Right lobe of liver (tissue), 6 donors: ENCODE measurements at regions not wholly inside any gene's neighbourhood (a gene's known extent, or its start where the extent isn't known, plus 50 kb on each side); places are given as distances from the start of the nearest gene placed in this dataset.
A peak's percentile ranks its signal among the peaks of the same experiment; 100 is the strongest.

Experiments used
- ATAC-seq, 4 donors: fragments of 200-7000 bp; cut with Tn5 transposase; one replicate each; pipeline ENCODE4 v1.9.1; 2020; ENCODE audit warnings: mild to moderate bottlenecking in 4 of 4, moderate library complexity in 4 of 4
- DNase-seq, 3 donors: peaks; one replicate each; pipeline ENCODE4 v3.0.0-alpha.2; 2020
- H3K27ac ChIP-seq, 3 donors: fragments of 200-600 bp; one replicate each; pipeline ENCODE4 v1.8.0; 2022
- H3K27me3 ChIP-seq, 2 donors: fragments of 200-600 bp; one replicate each; pipeline ENCODE4 v1.8.0; 2022
- H3K36me3 ChIP-seq, 4 donors: fragments of 200-600 bp; sonication (generic) in 1 of 4; one replicate each; pipeline versions ENCODE4 v1.5.1 to v1.8.0; 2017 to 2022; ENCODE audit warnings: control low read depth in 1 of 4
- H3K4me1 ChIP-seq, 4 donors: fragments of 200-600 bp; sonication (generic) in 1 of 4; one replicate each; pipeline versions ENCODE4 v1.5.1 to v1.8.0; 2017 to 2022; ENCODE audit warnings: control low read depth in 1 of 4
- H3K4me3 ChIP-seq, 3 donors: fragments of 200-600 bp; one replicate each; pipeline ENCODE4 v1.8.0; 2022
- H3K9me3 ChIP-seq, 4 donors: fragments of 200-600 bp; sonication (generic) in 1 of 4; one replicate each; pipeline versions ENCODE4 v1.5.1 to v1.8.0; 2017 to 2022; ENCODE audit warnings: control low read depth in 1 of 4
- POLR2A ChIP-seq: fragments of 450-650 bp; IDR thresholded peaks from one replicate; pipeline ENCODE4 v1.6.1; 2017; ENCODE audit warnings: antibody characterized with exemption, mild to moderate bottlenecking
- WGBS: methylation state at CpG from one replicate; pipeline ENCODE4 v1.1.6; 2018; ENCODE audit warnings: low coverage, low lambda C conversion rate; ENCODE audit not compliant: insufficient coverage; ENCODE audit errors: missing lambda C conversion rate; 5-methylcytosine and 5-hydroxymethylcytosine counted together
- intact Hi-C, 2 donors: fragments of 100-400 bp; cut with DNase I; formaldehyde crosslinking; loops; one replicate each; pipeline versions ENCODE4 v1.11.2 to v1.14.1; 2022
- TF ChIP-seq, protein P1 (sequence below), 4 donors: fragments of 200-600 bp in 3 of 4; fragments of 450-650 bp in 1 of 4; IDR thresholded peaks; one replicate each; pipeline versions ENCODE4 v1.5.1 to v1.8.0; 2016 to 2022; ENCODE audit warnings: antibody characterized with exemption in 4 of 4, mild to moderate bottlenecking in 2 of 4
- donor health status: DM: no; HTN: yes; CAD: no.
- donor health status: DM: no; HTN: no; CAD: no.
- donor health status: DM: no; HTN: no; CAD: no.
- donor health status: DM: no; HTN: yes; CAD: no.
- donor health status: DM: no; HTN: yes; CAD: no.

DNA sequence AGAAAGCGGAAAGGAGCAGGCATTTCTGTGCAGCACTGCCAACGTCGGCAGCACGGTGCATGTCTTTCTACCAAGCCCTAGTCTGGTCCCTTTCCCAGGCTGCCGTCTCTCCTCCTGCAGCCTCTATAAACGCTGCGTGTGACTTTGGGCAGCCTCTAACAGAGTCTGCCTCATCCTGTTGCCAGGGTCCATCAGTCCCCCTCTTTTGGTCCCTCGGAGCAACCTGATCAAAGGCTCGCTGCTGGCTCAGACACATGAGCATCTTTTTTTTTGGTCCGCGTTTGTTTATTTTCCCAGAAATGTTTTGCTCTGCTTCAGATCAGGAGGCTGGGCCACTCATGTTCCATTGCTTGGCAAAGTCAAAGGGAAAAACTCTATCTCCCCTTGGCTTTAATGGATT, 166.8 kb upstream of the CST7 start:
- H3K27me3 ChIP-seq: no peaks in the 10 kb centered on the region
- 67% methylated on average over 8 of the region's 11 CpGs for WGBS

DNA sequence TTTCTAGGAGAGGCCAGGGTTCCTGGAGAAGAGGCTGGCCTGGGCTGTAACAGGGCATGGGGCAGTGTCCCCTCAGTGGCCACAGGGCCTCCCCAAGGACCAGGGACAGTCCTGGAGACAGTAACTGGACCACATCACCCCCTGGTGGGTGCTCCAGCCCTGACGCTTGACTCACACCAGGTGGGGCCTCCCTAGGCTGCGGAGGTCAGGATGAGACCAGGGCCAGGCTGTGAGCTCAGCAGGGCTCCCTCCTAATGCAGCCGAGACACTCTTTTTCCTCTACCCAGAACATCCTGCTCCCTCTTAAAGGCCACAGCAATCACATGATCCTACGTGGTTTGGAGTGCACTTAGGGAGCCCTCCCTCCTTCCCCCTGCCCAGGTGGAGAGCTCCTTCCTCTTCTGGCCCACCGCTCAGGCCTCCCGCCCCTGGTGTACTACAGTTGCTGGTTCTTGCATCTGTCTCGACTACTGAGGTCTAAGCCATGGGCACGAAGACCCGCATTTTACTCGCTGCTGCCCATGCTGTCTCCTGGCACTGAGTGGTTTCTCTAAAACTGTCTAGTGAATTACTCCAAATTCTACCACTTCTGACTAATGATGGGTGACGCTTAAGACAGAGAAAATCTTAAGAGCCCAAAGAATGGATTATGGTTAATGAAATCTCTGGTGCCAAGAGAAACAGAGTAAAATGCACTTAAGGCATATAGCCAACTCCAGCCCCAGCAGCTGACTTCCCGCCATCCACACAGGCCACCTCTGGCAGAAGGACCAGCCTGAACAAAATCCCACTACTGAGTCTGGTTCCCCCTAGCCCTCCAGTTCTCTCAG, 166.1 kb upstream of the CST7 start:
- DNase-seq: no peak
- intact Hi-C loops: loop anchor here in 1 of 2 donors (5.0 kb wide), 1 partner anchor 621 kb away; no protein-coding TSS in a partner anchor

More for the DNA sequence above, 166.8 kb upstream of the CST7 start:
- DNase-seq (peak in 1 of 3 donors; percentile 16), ATAC-seq (no peak)
- H3K4me3 ChIP-seq: no peak overlapping the region
- intact Hi-C loops: loop anchor here in 1 of 2 donors (5.0 kb wide), 1 partner anchor 620 kb away; no protein-coding TSS in a partner anchor
- TF ChIP-seq, protein P1, sequence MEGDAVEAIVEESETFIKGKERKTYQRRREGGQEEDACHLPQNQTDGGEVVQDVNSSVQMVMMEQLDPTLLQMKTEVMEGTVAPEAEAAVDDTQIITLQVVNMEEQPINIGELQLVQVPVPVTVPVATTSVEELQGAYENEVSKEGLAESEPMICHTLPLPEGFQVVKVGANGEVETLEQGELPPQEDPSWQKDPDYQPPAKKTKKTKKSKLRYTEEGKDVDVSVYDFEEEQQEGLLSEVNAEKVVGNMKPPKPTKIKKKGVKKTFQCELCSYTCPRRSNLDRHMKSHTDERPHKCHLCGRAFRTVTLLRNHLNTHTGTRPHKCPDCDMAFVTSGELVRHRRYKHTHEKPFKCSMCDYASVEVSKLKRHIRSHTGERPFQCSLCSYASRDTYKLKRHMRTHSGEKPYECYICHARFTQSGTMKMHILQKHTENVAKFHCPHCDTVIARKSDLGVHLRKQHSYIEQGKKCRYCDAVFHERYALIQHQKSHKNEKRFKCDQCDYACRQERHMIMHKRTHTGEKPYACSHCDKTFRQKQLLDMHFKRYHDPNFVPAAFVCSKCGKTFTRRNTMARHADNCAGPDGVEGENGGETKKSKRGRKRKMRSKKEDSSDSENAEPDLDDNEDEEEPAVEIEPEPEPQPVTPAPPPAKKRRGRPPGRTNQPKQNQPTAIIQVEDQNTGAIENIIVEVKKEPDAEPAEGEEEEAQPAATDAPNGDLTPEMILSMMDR (IDR thresholded peaks at IDR 0.05): no peak
- TF ChIP-seq POLR2A: no peak
- H3K36me3 ChIP-seq: no peaks in the 10 kb centered on the region
- H3K27ac ChIP-seq: no peak overlapping the region
- no peaks in the 10 kb centered on the region for H3K4me1 ChIP-seq
- H3K9me3 ChIP-seq: no peaks in the 10 kb centered on the region

GRCh38 chr20:24783631-24784492, 165.2 kb upstream of the CST7 start:
- no peak for TF ChIP-seq POLR2A
- TF ChIP-seq, protein P1 (IDR thresholded peaks at IDR 0.05): no peak
- Histone ChIP-seq H3K4me1 (no peaks in the 10 kb centered on the region), H3K4me3 (no peak overlapping the region), H3K36me3 (no peaks in the 10 kb centered on the region), H3K27ac (no peak overlapping the region), H3K9me3 (no peaks in the 10 kb centered on the region), H3K27me3 (no peaks in the 10 kb centered on the region)
- intact Hi-C loops: loop anchor here in 1 of 2 donors (5.0 kb wide), 1 partner anchor 622 kb away; no protein-coding TSS in a partner anchor
- DNase-seq: no peak
- 43% methylated on average over 4 of the region's 9 CpGs for WGBS
- ATAC-seq: peak in 1 of 4 donors; percentile 32

More for the DNA sequence above, 166.1 kb upstream of the CST7 start:
- H3K27me3 ChIP-seq: no peaks in the 10 kb centered on the region
- no peaks in the 10 kb centered on the region for H3K9me3 ChIP-seq
- no peaks in the 10 kb centered on the region for H3K36me3 ChIP-seq
- no peak for TF ChIP-seq POLR2A
- TF ChIP-seq, protein P1 (IDR thresholded peaks at IDR 0.05): peak in 1 of 4 donors; percentile 13
- no peaks in the 10 kb centered on the region for H3K4me1 ChIP-seq
- WGBS: 55% methylated on average over 9 of the region's 12 CpGs
- no peak overlapping the region for H3K4me3 ChIP-seq
- no peak overlapping the region for H3K27ac ChIP-seq
- ATAC-seq: no peak

GRCh38 chr20:24784607-24785006, 164.5 kb upstream of the CST7 start:
- no peaks in the 10 kb centered on the region for H3K36me3 ChIP-seq
- H3K4me1 ChIP-seq: no peaks in the 10 kb centered on the region
- ATAC-seq: no peak
- no peak overlapping the region for H3K4me3 ChIP-seq
- H3K27ac ChIP-seq: no peak overlapping the region
- no peak for DNase-seq
- no peaks in the 10 kb centered on the region for H3K9me3 ChIP-seq
- 100% methylated on average over 1 of the region's 2 CpGs for WGBS
- TF ChIP-seq, protein P1 (IDR thresholded peaks at IDR 0.05): no peak
- TF ChIP-seq POLR2A: no peak
- intact Hi-C loops: loop anchor here in 1 of 2 donors (5.0 kb wide), 1 partner anchor 622 kb away; no protein-coding TSS in a partner anchor
- H3K27me3 ChIP-seq: no peaks in the 10 kb centered on the region
